ENCODE measurements at regions not wholly inside any gene's neighbourhood (a gene's known extent, or its start where the extent isn't known, plus 50 kb on each side); places are given as distances from the start of the nearest gene placed in this dataset.

DNA sequence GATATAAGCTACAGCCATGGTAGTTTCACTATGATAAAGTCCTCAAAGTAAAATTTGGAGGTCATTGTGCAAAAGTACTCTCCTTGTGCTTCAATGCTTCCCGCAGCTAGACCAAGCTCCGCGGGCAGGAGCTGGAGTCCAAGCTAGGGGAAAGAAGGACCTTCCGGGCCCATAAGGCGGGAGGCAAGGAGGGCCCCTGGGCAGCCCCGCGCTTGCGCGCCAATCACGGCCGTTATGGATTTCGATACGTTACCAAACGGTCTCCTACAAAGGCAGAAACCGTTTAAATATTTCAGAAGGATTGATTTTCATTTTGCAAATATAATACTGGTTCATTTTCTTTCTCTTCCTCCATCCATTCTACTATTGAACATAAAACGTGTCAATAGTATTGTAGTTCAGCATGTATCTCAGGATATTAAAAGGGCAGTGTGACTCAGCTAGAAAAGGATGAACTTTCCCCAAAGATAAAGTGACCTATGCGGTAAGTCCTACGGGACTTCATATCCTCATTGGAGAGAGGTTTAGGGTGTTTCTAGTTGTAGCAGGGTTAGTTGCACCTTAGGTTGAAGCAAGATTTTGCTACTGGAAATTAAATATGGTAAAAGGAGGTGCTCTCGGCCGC lies 128.0 kb downstream of the KIF20B start:
- DNase-seq (ENCODE audit: low spot score): no peak

DNA sequence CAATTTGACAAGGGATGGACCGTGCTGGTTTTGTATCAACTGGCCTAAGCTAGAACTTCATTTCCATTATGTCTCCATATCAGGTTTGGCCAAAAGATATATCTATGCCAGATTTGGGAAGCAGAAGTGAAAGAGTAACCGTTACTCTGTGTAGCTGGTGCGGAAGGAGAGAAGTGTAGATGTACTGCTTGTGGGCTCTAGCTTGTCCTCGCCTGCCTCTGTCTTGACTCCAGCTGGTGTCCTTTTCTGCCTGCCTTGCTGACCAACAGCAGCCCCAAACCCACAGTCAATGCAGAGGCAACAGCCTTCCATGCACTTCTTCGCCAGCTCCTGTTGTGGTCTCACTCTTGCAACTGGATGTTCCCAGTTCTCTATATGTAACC lies 128.5 kb downstream of the KIF20B start:
- no peak for DNase-seq (ENCODE audit: low spot score)

DNA sequence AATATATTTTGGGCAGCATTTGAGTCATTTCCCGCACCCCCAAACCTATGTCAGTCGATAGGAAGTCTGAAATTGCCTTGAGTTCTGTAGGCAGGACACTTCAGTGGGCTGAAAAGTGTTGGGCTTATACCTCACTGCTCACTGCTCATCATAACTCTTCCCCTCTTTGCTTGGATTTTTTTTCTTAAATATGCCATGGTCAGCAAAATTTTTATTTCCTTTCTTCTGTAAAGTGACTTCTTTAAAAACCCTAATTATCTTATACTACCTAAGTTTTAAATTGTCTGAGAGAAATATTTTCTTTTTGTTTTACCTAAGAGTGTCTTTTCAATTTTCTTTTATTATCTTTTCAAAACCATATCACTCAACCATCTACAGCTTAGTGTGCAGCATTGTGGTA lies 129.2 kb downstream of the KIF20B start:
- DNase-seq (ENCODE audit: low spot score): no peak

DNA sequence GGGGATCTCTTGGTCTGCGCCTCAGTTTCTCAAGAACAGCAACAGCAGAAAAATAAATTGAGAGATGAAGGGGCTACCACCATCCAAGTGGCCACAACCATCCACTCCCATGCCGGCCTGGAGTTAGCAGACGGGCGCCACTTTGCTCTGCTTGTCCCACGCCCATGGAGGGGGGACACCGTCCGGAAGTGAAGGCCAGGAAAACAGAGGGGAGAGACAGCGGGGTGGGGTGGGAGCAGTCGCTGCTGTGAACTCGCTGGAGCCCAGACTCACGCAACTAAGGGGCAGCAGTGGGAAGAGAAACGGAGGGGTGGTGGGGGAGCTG lies 135.4 kb downstream of the KIF20B start:
- DNase-seq (ENCODE audit: low spot score): no peak

DNA sequence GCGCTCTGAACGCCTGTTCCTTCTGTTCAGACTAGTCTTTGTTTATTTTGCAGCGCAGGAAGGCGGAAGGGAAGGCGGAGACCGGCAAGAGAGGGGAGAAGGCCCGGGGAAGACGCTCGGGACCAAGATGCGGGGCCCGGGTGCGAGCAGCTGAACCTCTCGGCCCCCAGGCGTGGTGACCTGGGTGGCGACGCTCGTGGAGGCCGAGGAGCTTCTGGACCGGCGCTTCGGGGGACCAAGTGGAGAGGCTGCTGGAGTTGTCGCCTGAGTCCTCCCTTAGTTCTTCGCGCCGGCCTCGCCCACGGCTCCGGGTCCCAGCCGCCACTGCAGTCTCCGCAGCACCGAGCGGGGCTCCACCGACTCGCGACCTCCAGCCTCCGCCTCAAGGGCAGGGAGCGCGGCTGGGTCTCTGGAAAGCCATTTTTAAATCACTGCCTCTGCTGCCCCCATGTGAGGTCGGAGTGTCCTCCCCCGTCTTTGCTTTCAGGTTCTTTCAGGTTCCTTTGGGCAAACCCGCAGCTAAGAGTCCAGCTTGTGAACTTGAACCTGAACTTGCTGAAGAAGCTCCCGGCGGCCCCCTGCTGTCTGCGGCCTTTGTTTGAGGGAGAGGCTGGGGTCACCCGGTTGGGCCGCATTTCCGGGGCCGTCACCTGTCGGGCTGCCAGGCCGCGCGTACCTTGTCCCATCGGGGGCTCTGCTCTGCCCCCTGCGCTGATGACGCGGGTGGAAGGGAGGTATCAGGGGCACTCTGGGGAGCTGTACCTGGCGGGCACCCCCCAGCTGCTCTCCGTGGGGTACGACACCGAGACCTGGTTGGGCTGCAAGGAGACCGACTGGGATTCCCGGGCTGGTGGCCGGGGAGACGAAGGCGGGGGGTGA lies 136.0 kb downstream of the KIF20B start:
- peak; percentile 11 for DNase-seq (ENCODE audit: low spot score)

DNA sequence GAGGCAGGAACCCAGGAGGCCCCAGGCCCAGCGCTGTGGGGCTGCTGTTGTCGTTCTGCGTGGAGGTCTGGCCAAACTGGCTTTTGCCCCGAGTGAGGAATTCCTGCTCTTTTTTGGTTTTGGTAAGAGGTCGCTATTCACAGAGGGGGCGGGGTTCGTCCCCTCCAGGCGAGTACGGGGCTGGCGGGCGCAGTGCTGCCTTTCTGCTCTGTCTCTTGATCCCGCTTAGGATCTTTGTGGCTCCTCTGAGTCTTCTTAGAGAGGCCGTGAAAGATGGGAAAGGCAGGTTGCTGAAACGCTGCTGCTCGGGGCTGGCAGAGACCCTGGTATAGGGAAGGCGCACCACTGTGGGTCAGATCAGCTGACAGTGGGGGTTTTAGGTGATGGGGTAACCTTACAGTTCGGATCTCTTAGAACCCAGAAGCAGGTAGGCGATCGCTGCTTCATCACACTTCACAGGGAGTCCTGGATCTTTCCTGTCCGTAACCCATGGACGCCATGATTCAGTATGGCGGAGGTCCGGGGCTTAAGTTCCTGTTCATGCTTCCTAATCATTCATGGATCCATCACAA lies 136.7 kb downstream of the KIF20B start:
- DNase-seq (ENCODE audit: low spot score): no peak

DNA sequence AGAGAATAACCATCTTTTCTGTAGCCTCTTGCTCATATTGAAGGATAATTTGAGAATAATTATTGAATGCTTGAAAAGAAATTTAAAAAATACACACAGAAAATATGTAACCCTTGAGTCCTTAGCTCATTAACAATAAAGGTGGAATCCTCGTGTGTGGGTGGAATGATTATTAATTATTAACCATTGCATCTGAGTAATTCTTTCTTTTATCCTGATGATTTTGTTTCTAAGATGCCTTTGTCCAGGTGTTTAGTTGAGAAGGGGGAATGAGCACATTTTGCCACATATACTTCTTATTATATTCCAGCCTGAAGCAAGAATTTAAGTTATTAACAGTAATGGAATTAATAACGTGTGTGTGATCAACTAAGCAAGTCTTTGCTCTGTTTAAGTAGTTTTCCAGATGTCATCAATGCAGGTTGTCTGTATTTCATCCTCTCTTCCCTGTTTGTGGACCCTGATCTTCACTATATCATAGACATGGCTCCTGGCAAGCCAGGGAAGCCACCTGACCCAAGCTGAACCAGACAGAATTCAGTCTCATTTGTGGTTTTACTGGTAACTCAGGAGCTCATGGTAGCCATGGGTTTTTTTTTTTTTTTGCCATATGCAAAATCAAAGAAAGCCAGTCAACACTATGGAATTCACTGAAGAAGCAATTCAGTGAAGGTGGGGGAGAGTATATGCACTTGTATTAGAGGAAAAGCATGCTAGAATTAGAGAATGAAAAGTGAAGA lies 144.3 kb downstream of the KIF20B start:
- no peak for DNase-seq (ENCODE audit: low spot score)

DNA sequence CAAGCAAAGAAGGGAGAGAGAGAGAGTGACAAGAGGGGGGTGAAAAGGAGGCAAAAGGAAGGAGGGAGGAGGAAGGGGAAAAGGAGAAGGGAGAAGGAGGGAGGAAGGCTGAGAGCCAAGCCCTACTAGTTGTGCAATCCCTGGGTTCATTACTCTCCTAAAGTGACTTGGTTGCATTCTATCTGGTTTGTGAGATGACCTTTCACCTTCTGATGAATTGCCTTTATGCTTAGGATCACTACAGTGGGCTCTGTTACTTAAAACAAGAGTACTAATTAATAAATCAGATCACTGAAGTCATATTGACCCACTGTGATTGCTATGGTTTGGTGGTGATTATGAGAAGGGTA lies 144.9 kb downstream of the KIF20B start:
- no peak for DNase-seq (ENCODE audit: low spot score)

DNA sequence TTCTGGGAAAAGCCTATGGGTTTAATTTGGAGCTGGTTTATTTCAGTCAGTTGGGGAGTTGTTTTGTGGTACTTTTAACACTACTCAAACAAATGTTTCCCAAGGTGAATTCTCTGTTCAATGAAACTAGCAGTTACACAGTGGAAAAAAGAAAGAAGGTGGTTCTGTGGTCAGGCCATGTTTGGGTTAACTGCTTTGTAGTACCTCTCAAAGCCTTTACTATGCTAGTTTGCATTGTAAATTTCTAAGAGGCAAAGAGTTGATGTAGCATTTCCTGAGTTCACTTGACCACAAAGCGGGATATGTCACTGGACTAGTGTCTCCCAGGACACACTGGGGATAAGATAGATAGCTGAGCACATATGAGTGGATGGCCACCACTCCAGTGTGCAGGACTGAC lies 145.4 kb downstream of the KIF20B start:
- no peak for DNase-seq (ENCODE audit: low spot score)

DNA sequence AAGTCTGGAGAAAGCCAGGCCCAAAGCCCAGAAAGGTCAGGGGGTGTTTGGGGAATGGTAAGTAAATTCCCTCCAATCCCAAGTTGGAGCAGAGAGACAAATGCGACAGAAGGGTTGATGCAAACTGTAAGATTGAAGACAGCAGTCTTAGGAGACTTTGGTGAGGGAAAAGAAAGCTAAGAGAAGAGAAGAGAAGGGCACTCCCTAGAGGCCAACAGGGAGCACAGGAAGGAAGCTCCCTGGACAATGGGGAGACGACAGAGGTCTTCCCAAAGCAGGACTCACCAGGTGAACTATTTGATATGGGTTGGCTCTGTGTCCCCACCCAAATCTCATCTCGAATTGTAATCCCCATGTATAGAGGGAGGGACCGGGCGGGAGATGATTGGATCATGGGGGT lies 151.5 kb downstream of the KIF20B start:
- no peak for DNase-seq (ENCODE audit: low spot score)

DNA sequence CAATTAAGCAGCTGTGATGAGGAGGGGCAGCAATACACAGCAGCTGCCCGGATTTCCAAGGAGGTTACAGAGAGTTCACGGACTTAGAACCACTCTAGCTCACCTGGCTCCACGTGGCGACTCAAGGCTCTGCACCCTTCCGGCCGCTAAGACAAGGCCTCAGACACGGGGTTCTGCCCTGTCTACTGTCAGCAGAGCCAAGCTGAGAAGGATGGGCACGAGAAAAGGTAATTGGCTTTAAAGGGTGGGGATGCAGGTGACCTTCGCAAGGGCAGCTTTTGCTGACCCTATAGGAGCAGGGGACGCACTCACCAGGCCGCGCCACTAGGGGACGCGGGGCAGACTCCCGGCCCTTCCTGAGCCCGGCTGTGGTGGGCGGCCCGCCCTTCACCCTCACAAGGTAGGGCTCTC lies 152.4 kb downstream of the KIF20B start:
- DNase-seq (ENCODE audit: low spot score): no peak

DNA sequence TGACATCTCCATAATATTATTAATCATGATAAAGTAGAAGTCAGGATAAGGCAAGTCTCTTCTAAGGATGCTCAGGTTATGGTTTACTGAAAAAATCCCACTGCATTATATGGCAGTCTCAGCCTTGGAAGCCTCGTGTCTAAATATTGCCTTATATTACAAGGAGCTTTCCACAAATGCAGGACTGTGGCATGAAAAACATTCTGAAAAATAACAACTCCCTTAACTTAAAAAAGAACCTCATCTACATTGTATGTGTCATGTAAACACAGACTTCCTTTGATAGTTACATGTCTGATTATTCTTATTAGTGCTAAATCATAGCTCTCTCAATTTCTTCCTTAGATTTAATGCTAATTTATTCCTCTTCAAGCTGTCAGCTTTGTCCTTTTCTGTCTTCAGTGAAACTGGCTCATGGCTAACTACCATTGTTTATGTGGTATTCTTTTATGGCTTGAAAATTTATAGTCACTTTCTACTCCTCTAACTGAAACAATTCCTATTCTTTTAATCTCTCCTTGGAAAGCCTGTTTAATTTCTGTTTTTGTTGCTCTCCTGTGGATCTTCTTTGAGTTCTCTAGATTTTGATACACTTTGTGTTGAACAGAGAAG lies 156.1 kb downstream of the KIF20B start:
- no peak for DNase-seq (ENCODE audit: low spot score)

DNA sequence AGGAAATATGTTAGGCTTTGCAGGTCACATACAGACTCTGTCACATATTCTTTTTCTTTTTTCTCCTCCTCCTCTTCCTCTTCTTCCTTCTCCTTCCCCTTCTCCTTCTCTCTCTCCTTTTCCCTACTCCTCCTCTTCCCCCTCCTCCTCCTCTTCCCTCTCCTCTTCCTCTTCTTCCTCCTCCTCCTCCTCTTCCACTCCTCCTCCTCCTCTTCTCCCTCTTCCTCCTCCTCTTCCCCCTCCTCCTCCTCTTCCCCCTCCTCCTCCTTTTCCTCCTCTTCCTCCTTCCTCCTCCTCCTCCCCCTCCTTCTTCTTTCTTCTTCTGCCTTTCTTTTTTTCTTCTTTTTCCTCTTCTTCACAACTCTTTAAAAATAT lies 159.8 kb downstream of the KIF20B start:
- no peak for DNase-seq (ENCODE audit: low spot score)

DNA sequence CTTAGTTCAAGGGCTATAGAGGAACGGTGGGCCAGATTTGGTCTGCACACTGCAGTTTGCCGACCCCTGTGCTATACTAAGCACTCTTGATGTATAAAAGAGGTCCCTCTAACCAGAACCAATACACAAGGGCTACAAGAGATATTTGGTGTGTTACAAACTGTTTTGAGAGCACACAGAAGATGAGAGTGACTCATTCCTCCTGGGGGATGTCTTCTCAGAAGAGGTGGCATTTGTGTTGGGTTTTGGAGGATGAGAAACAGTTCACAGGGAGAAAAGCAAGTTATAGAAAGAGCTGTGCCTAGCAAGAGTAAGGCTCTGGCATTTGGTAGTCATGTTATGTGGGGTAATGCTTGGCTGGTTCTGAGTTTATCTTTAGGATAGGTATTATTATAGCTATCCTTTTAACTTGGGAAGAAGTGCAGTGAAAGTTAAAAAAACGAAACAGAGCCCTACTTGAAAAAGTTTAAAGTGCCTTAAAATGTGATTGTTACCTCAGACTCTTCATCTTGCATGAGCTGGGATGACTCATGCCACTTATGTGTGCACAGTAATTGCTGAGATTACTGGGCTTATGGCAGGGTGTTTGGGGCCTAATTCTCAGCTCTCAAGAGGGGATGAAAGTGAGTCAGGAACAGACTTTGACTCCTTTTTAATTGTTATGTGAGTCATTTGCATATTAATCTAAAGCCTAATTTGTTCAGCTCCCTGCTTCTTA lies 160.4 kb downstream of the KIF20B start:
- peak; percentile 79 for DNase-seq (ENCODE audit: low spot score)

DNA sequence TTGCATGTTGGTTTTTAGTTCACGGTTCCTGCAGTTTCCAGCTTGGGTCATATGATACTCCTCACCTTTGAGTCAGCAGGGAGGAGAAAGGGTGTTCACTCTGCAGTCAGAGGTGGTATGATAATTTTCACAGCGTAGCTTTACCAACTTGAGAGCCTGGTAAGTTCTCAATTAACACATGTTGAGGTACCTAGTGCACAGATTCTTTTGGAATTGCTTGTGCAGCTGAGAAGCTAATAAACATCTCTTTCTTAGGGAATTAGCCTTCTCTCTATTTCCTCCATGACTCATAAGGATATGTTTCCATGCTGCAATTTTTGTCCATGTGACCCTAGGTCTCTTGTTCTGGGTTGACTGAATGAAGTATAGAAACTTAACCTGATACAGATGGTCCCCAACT lies 166.6 kb downstream of the KIF20B start:
- DNase-seq (ENCODE audit: low spot score): no peak

DNA sequence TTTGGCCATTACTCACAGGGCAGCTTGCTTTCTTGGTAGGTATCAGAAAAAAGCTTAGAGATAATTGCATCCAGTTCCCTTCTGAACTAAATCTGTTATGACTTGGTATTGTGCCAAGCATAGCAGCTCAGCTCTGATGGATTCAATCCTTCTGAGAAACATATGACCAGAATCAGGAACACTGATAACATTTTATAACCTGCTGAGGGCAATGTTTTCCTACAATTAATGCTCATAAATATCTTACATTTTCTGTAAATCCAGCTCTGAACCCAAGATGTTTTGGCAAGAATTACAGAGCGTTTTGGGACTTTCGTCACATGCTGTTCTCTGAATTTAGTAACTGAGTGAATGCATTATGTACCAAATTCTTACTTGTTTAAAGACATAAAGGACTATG lies 167.8 kb downstream of the KIF20B start:
- DNase-seq (ENCODE audit: low spot score): no peak

DNA sequence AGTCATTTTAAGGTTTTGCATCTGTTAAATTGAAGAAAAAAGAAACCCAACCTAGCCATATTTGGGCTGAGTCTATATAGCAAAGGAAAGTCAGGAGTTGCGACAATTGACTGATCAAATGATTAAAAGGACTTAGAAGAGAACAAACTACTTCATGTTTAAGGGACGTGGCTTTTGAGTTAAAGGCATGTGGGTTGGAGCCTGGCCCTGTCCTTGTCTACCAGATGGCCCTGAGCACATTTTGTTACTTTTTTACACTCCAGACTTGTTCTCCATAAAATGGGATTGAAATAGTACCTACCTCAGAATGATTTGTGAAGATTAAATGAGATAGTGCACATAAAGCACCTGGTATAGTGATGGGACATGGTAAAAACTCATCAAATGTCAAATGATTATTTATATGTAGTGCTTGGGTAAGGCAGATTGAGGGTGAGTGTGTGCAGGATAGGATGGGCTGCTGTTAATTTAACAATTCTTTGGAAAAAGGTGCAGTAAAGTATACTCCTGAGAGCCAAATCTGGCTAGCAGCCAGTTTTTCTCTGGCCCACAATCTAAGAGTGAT lies 168.3 kb downstream of the KIF20B start:
- no peak for DNase-seq (ENCODE audit: low spot score)

DNA sequence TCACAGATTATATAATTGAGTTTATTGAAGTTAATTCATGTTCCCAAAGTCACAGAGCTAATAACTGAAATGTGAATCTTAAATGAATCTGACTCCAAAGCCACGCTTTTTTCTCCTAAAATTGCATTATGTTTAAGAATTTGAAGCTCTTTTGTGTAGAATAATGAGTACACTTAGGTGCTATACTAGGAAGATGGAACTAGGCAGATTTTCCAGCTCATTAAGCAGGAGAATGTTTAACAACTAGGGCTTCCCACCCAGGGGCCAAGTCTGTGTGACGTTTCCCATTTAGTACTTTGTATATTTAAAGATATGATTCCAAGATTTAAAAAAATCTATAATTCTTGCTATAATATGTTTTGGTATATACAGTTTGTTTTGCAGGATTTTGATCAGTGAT lies 169.5 kb downstream of the KIF20B start:
- no peak for DNase-seq (ENCODE audit: low spot score)

DNA sequence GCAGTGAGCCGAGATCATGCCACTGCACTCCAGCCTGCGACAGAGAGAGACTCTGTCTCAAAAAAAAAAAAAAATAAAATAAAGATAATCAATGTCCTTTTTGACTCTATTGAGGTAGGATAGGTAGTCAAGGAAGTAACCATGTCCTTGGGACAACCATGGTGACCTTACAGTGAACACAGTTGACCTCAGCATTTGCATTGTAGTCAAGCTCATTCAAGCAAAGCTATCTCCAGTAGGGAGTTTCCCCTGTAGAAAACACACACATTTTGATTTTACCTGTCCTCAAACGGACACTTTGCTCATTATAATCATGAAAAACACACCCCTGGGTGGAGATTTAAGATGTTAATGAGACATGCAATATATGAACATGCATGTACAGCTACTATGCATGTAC lies 171.7 kb downstream of the KIF20B start:
- no peak for DNase-seq (ENCODE audit: low spot score)

DNA sequence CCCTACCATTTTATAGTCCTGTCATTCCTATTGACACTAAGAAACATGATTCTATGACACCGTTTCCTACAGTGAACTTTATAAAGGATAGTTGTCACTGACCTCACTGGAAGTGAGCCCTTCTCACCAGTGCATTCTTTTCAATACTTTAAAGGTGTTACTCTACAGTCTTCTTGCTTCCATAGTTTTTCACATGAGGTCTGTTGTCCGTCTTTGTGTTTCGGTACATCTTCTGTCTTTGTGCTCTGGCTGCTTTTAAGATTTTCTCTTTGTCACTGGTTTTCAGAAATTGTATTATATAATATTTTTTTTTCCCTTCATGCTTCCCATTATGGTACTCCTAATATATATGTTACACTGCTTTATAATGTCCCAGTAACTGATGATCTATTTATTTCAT lies 174.2 kb downstream of the KIF20B start:
- no peak for DNase-seq (ENCODE audit: low spot score)

DNA sequence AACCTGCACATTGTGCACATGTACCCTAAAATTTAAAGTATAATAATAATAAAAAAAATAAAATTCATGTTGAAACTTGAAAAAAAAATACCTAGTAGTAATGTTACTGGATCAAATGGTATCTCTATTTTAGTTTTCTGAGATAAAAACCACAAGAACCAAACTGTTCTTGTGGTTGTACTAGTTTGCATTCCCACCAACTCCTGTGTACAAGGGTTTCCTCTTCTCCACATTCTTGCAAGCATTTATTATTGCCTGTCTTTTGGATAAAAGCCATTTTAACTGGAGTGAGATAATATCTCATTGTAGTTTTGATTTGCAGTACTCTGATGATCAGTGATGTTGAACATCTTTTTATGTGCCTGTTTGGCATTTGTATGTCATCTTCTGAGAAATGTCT lies 177.7 kb downstream of the KIF20B start:
- DNase-seq (ENCODE audit: low spot score): no peak

DNA sequence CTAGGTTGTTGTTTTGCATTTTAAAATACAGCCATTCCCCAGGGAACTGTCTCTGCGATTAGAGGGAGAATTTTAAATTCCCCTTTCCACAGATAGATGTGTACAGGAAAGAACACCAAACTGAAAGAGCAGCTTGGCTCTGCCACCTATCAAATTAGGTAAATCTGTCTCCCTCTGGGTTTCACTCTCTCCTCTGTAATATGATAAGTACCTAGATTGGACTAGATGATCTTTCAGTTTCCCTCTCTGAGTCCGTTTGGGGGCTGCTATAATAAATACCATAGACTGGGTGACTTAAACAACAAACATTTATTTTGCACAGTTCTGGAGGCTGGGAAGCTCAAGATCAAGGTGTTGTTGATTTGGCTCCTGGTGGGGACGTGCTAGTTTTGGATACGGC lies 186.0 kb downstream of the KIF20B start:
- DNase-seq (ENCODE audit: low spot score): no peak
